Stimulated activated CD4-positive, alpha-beta T cell treated with anti-CD3 and anti-CD28 coated beads, Interleukin-12 subunit alpha, Interleukin-12 subunit beta, amount 100 ng/mL, for 48 hours (primary cell): ENCODE measurements at regions not wholly inside any gene's neighbourhood (a gene's known extent, or its start where the extent isn't known, plus 50 kb on each side); places are given as distances from the start of the nearest gene placed in this dataset.
"Not testable (repeated sequence)": the region's sequence is repeated elsewhere in the genome, so short reads cannot be mapped to it uniquely, and the experiment has no call there.

Experiments
- DNase-seq, 3 donors: peaks; one replicate each; pipeline ENCODE4 v3.0.0-alpha.2; 2020; ENCODE audit warnings: low read depth in 2 of 3, low spot score in 1 of 3

GRCh38 chr13:90348477-90349136, 998.9 kb upstream of the MIR17HG start:
- DNase-seq, result not testable (repeated sequence)

GRCh38 chr13:90352763-90353162, 994.7 kb upstream of the MIR17HG start:
- DNase-seq, result no peak

GRCh38 chr13:90355162-90355751, 992.2 kb upstream of the MIR17HG start:
- no peak for DNase-seq

GRCh38 chr13:90360785-90361184, 986.7 kb upstream of the MIR17HG start:
- DNase-seq, result no peak

GRCh38 chr13:90362707-90363106, 984.8 kb upstream of the MIR17HG start:
- DNase-seq, result no peak

GRCh38 chr13:90365130-90365529, 982.4 kb upstream of the MIR17HG start:
- DNase-seq, result no peak

GRCh38 chr13:90374168-90374567, 973.3 kb upstream of the MIR17HG start:
- DNase-seq, result no peak

- no peak for DNase-seq
These were observed 971.6 kb upstream of the MIR17HG start for GRCh38 chr13:90375851-90376250.

GRCh38 chr13:90382425-90382824, 965.1 kb upstream of the MIR17HG start:
- DNase-seq, result no peak

GRCh38 chr13:90385781-90386489, 961.6 kb upstream of the MIR17HG start:
- no peak for DNase-seq

GRCh38 chr13:90388887-90389452, 958.5 kb upstream of the MIR17HG start:
- DNase-seq, result no peak

GRCh38 chr13:90389537-90389936, 958.0 kb upstream of the MIR17HG start:
- DNase-seq, result no peak

GRCh38 chr13:90393408-90393807, 954.1 kb upstream of the MIR17HG start:
- no peak for DNase-seq

- no peak for DNase-seq
These were observed 952.1 kb upstream of the MIR17HG start for GRCh38 chr13:90395348-90395747.

GRCh38 chr13:90395846-90396245, 951.6 kb upstream of the MIR17HG start:
- DNase-seq, result no peak

- DNase-seq, result no peak
These were observed 951.2 kb upstream of the MIR17HG start for GRCh38 chr13:90396266-90396665.

- no peak for DNase-seq
These were observed 950.0 kb upstream of the MIR17HG start for GRCh38 chr13:90397503-90397902.

- no peak for DNase-seq
These were observed 947.1 kb upstream of the MIR17HG start for GRCh38 chr13:90400372-90400771.

GRCh38 chr13:90401150-90401549, 946.3 kb upstream of the MIR17HG start:
- no peak for DNase-seq

GRCh38 chr13:90402102-90402501, 945.4 kb upstream of the MIR17HG start:
- no peak for DNase-seq

- DNase-seq, result no peak
These were observed 944.9 kb upstream of the MIR17HG start for GRCh38 chr13:90402613-90403012.
